GM12878 (cell line): ENCODE measurements at regions not wholly inside any gene's neighbourhood (a gene's known extent, or its start where the extent isn't known, plus 50 kb on each side); places are given as distances from the start of the nearest gene placed in this dataset.

Experiments
- ATAC-seq: fragments of 200-7000 bp; cut with Tn5 transposase; 3 replicates; pipeline ENCODE4 v1.9.1; 2020; ENCODE audit warnings: mild to moderate bottlenecking, moderate library complexity
- BruUV-seq: library from RNA; stranded (reverse); fragments of 400-500 nt; replicated peaks from 2 replicates; lab custom pipeline; 2021; lab: Mats Ljungman, UMichigan
- CTCF ChIA-PET: fragments of 300-600 bp; sonication (Branson Sonifier 250); formaldehyde crosslinking; extraction: SDS; loops from one replicate; lab custom pipeline; 2021; ENCODE audit warnings: inconsistent platforms; lab: Yijun Ruan, JAX
- POLR2A ChIA-PET: fragments of 350-600 bp; formaldehyde crosslinking; extraction: SDS; loops from one replicate; lab custom pipeline; 2021; ENCODE audit warnings: inconsistent platforms; lab: Charles Lee
- RAD21 ChIA-PET: fragments of 300-600 bp; sonication (Branson Sonifier 250); formaldehyde crosslinking; loops from one replicate; lab custom pipeline; 2023; ENCODE audit warnings: antibody characterized with exemption; ENCODE audit not compliant: unreplicated experiment; lab: Charles Lee
- SMC1A ChIA-PET: fragments of 300-600 bp; sonication (Branson Sonifier 250); formaldehyde crosslinking; loops from one replicate; lab custom pipeline; 2023; ENCODE audit not compliant: unreplicated experiment, uncharacterized antibody; lab: Charles Lee
- DNase-seq: peaks from one replicate; pipeline ENCODE4 v3.0.0-alpha.2; 2011; ENCODE audit warnings: low read depth, low spot score
- FAIRE-seq: peaks from 3 replicates; lab custom pipeline; 2011; peaks lifted over from hg19 to GRCh38; lab: Jason Lieb, UNC
- H2AFZ ChIP-seq: 2 replicates; pipeline ENCODE4 v1.6.0; 2011; ENCODE audit warnings: low read depth, low read length, control low read depth; ENCODE audit not compliant: control insufficient read depth
- H3K27ac ChIP-seq: 2 replicates; pipeline ENCODE4 v1.5.1; 2011; ENCODE audit warnings: control low read depth; ENCODE audit not compliant: control insufficient read depth, insufficient read depth
- H3K27me3 ChIP-seq, 2 experiments: replicated peaks in 1 of 2; 2 replicates each; pipeline versions ENCODE4 v1.6.0 to v1.6.1; 2011; ENCODE audit warnings: low read length in 1 of 2; ENCODE audit not compliant: control insufficient read depth in 2 of 2, insufficient read depth in 2 of 2
- H3K36me3 ChIP-seq, 2 experiments: 2 replicates each; pipeline ENCODE4 v1.5.1; 2011; ENCODE audit warnings: low read length in 1 of 2; ENCODE audit not compliant: control insufficient read depth in 2 of 2, insufficient read depth in 2 of 2
- H3K4me1 ChIP-seq: 2 replicates; pipeline ENCODE4 v1.6.1; 2011; ENCODE audit warnings: mild to moderate bottlenecking, low read length, moderate library complexity, mixed read lengths; ENCODE audit not compliant: control insufficient read depth, insufficient read depth
- H3K4me2 ChIP-seq: 2 replicates; pipeline ENCODE4 v1.6.0; 2011; ENCODE audit warnings: control low read depth; ENCODE audit not compliant: control insufficient read depth, insufficient read depth
- H3K4me3 ChIP-seq: fragments of 200-600 bp; sonication (generic); 2 replicates; pipeline ENCODE4 v1.5.1; 2016
- H3K79me2 ChIP-seq: 2 replicates; pipeline ENCODE4 v1.6.0; 2011; ENCODE audit warnings: low read length; ENCODE audit not compliant: control insufficient read depth, insufficient read depth
- H3K9ac ChIP-seq: 2 replicates; pipeline ENCODE4 v1.8.0; 2011; ENCODE audit warnings: low read length, control low read depth, mixed read lengths; ENCODE audit not compliant: control insufficient read depth, insufficient read depth
- H3K9me3 ChIP-seq: replicated peaks from 3 replicates; pipeline ENCODE4 v1.5.1; 2011; ENCODE audit warnings: mild to moderate bottlenecking, low read length; ENCODE audit not compliant: control insufficient read depth, insufficient read depth
- H4K20me1 ChIP-seq: 2 replicates; pipeline ENCODE4 v1.6.0; 2011; ENCODE audit not compliant: control insufficient read depth, insufficient read depth
- ASH2L ChIP-seq: fragments of 300-600, 200-600 bp; sonication (generic); IDR thresholded peaks from 2 replicates; pipeline ENCODE4 v1.6.1; 2017; ENCODE audit warnings: low read depth, mild to moderate bottlenecking, borderline replicate concordance
- BCL3 ChIP-seq: IDR thresholded peaks from 2 replicates; pipeline ENCODE4 v1.6.1; 2011; ENCODE audit warnings: borderline replicate concordance, low read depth, mild to moderate bottlenecking, moderate library complexity, low read length; ENCODE audit not compliant: insufficient read depth, poor library complexity, severe bottlenecking
- ELK1 ChIP-seq: IDR thresholded peaks from 2 replicates; pipeline ENCODE4 v1.6.1; 2012; ENCODE audit warnings: low read depth, low read length, improper control_type of control experiment
- HDAC6 ChIP-seq: fragments of 200-600 bp; sonication (generic); IDR thresholded peaks from one replicate; pipeline ENCODE4 v1.8.0; 2017; ENCODE audit warnings: antibody characterized with exemption; ENCODE audit not compliant: unreplicated experiment
- NR2C1 ChIP-seq: fragments of 450-650 bp; IDR thresholded peaks from 2 replicates; pipeline ENCODE4 v1.6.1; 2017; ENCODE audit warnings: antibody characterized with exemption, mild to moderate bottlenecking, moderate library complexity
- POLR2AphosphoS5 ChIP-seq: IDR thresholded peaks from 2 replicates; pipeline ENCODE4 v1.6.1; 2011; ENCODE audit warnings: mild to moderate bottlenecking, low read length, inconsistent platforms
- SMAD1 ChIP-seq: fragments of 450-650 bp; IDR thresholded peaks from 2 replicates; pipeline ENCODE4 v1.6.1; 2018; ENCODE audit warnings: mild to moderate bottlenecking, low read depth; ENCODE audit not compliant: partially characterized antibody
- ZBTB33 ChIP-seq: fragments of 450-650 bp; IDR thresholded peaks from 2 replicates; pipeline ENCODE4 v1.6.1; 2017; ENCODE audit warnings: mild to moderate bottlenecking
- ZNF592 ChIP-seq: fragments of 450-650 bp; IDR thresholded peaks from 2 replicates; pipeline ENCODE4 v1.6.1; 2017; ENCODE audit warnings: mild to moderate bottlenecking, moderate library complexity
- WGBS: methylation state at CpG from one replicate; pipeline ENCODE4 v1.1.6; 2016; ENCODE audit warnings: low lambda C conversion rate; ENCODE audit not compliant: insufficient replicate concordance, insufficient coverage; ENCODE audit errors: missing lambda C conversion rate; 5-methylcytosine and 5-hydroxymethylcytosine counted together
- in situ Hi-C: fragments of 300-500 bp; cut with MboI; formaldehyde crosslinking; loops from 9 replicates; pipeline ENCODE4 v1.14.3; 2018; ENCODE audit warnings: mixed read lengths
- intact Hi-C: fragments of 100-400 bp; cut with micrococcal nuclease; formaldehyde crosslinking; loops from one replicate; pipeline ENCODE4 v1.14.2; 2022; ENCODE audit not compliant: unreplicated experiment

- TF ChIP-seq ZBTB33, result no peak
- no peak for TF ChIP-seq ASH2L
- TF ChIP-seq ZNF592, result no peak
- TF ChIP-seq POLR2AphosphoS5, result no peak
- no peak for TF ChIP-seq NR2C1
- TF ChIP-seq, all 136 proteins: peak for 0
Measured at GRCh38 chr14:60357551-60358149, 108.6 kb downstream of the PPM1A start (continued).

- no peak for ATAC-seq
- ChIA-PET POLR2A (interaction anchor here (0.5 kb wide), 1 partner anchor 1400 kb away, joined by 4 read pairs; no protein-coding TSS in a partner anchor), RAD21 (no interaction called here), CTCF (interaction anchor here (0.8 to 1.5 kb wide), 2 partner anchors 12 to 13 kb away, joined by 3 to 5 read pairs; no protein-coding TSS in a partner anchor), SMC1A (interaction anchor here (0.9 kb wide), 1 partner anchor 10 kb away, joined by 3 read pairs; no protein-coding TSS in a partner anchor)
- H3K79me2 ChIP-seq, result no peaks in the 10 kb centered on the region
- WGBS, result 83% methylated on average over 2 of the region's 2 CpGs
- H3K4me2 ChIP-seq, result no peak overlapping the region
- H3K27ac ChIP-seq, result no peak overlapping the region
- H3K9ac ChIP-seq, result no peak overlapping the region
- no peaks in the 10 kb centered on the region for H3K36me3 ChIP-seq
- H4K20me1 ChIP-seq, result no peaks in the 10 kb centered on the region
- no TSS peak for BruUV-seq
- intact Hi-C loops, result no loop called here
- no peak for FAIRE-seq
- H3K9me3 ChIP-seq, result no peaks in the 10 kb centered on the region
- no peaks in the 10 kb centered on the region for H3K27me3 ChIP-seq
- no peak overlapping the region for H3K4me3 ChIP-seq
- no peak overlapping the region for H2AFZ ChIP-seq
- in situ Hi-C loops, result no loop called here
- H3K4me1 ChIP-seq, result no peaks in the 10 kb centered on the region
- DNase-seq, result no peak
- no peak for TF ChIP-seq SMAD1
- no peak for TF ChIP-seq ELK1
- no peak for TF ChIP-seq BCL3
- no peak for TF ChIP-seq HDAC6
Measured at GRCh38 chr14:60363275-60363674, 114.3 kb downstream of the PPM1A start.
